Ishikawa (cell line): ENCODE measurements at regions not wholly inside any gene's neighbourhood (a gene's known extent, or its start where the extent isn't known, plus 50 kb on each side); places are given as distances from the start of the nearest gene placed in this dataset.

ENCODE experiments used
- CEBPB ChIP-seq: IDR thresholded peaks from 2 replicates; pipeline ENCODE4 v1.6.1; 2012
- CREB1 ChIP-seq: IDR thresholded peaks from 2 replicates; pipeline ENCODE4 v1.6.1; 2012; ENCODE audit warnings: low read depth
- EGR1 ChIP-seq: IDR thresholded peaks from 2 replicates; pipeline ENCODE4 v1.6.1; 2012
- EP300 ChIP-seq: IDR thresholded peaks from 2 replicates; pipeline ENCODE4 v1.6.1; 2012; ENCODE audit warnings: borderline replicate concordance
- FOXM1 ChIP-seq: IDR thresholded peaks from 2 replicates; pipeline ENCODE4 v1.6.1; 2012; ENCODE audit warnings: low read depth, borderline replicate concordance
- MAX ChIP-seq: IDR thresholded peaks from 2 replicates; pipeline ENCODE4 v1.6.1; 2012
- NFIC ChIP-seq: IDR thresholded peaks from 2 replicates; pipeline ENCODE4 v1.6.1; 2012
- RAD21 ChIP-seq: IDR thresholded peaks from 2 replicates; pipeline ENCODE4 v1.6.1; 2012; ENCODE audit warnings: low read depth
- REST ChIP-seq: IDR thresholded peaks from 2 replicates; pipeline ENCODE4 v1.6.1; 2012; ENCODE audit warnings: low read depth, mild to moderate bottlenecking
- TAF1 ChIP-seq: IDR thresholded peaks from 2 replicates; pipeline ENCODE4 v1.6.1; 2012; ENCODE audit warnings: low read depth, mild to moderate bottlenecking
- TCF12 ChIP-seq: IDR thresholded peaks from 2 replicates; pipeline ENCODE4 v1.6.1; 2012; ENCODE audit warnings: low read depth
- TEAD4 ChIP-seq: IDR thresholded peaks from 2 replicates; pipeline ENCODE4 v1.6.1; 2012
- YY1 ChIP-seq: IDR thresholded peaks from 2 replicates; pipeline ENCODE4 v1.6.1; 2012; ENCODE audit warnings: low read depth
- ZBTB7A ChIP-seq: IDR thresholded peaks from 2 replicates; pipeline ENCODE4 v1.6.1; 2012; ENCODE audit warnings: low read depth
- TF ChIP-seq, protein P1 (sequence below): IDR thresholded peaks from 2 replicates; pipeline ENCODE4 v1.6.1; 2012

- TF ChIP-seq TEAD4, result no peak
- TF ChIP-seq CEBPB, result no peak
- TF ChIP-seq EP300, result no peak
- TF ChIP-seq MAX, result no peak
- no peak for TF ChIP-seq NFIC
- TF ChIP-seq, protein P1, sequence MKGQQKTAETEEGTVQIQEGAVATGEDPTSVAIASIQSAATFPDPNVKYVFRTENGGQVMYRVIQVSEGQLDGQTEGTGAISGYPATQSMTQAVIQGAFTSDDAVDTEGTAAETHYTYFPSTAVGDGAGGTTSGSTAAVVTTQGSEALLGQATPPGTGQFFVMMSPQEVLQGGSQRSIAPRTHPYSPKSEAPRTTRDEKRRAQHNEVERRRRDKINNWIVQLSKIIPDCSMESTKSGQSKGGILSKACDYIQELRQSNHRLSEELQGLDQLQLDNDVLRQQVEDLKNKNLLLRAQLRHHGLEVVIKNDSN, result no peak
- no peak for TF ChIP-seq YY1
- TF ChIP-seq REST, result no peak
- TF ChIP-seq CREB1, result no peak
- no peak for TF ChIP-seq TCF12
- TF ChIP-seq TAF1, result no peak
- no peak for TF ChIP-seq RAD21
- TF ChIP-seq ZBTB7A, result no peak
- no peak for TF ChIP-seq EGR1
- TF ChIP-seq FOXM1, result no peak
Measured at GRCh38 chr9:105127863-105128220, 116.6 kb upstream of the SLC44A1 start.

- TF ChIP-seq RAD21, result no peak
- TF ChIP-seq REST, result no peak
- TF ChIP-seq MAX, result no peak
- no peak for TF ChIP-seq FOXM1
- TF ChIP-seq YY1, result no peak
- TF ChIP-seq, protein P1, result no peak
- no peak for TF ChIP-seq TCF12
- no peak for TF ChIP-seq EP300
- TF ChIP-seq TAF1, result no peak
- TF ChIP-seq CREB1, result no peak
- TF ChIP-seq NFIC, result no peak
- TF ChIP-seq CEBPB, result no peak
- no peak for TF ChIP-seq EGR1
Measured at GRCh38 chr9:105128908-105129600, 115.4 kb upstream of the SLC44A1 start.

DNA sequence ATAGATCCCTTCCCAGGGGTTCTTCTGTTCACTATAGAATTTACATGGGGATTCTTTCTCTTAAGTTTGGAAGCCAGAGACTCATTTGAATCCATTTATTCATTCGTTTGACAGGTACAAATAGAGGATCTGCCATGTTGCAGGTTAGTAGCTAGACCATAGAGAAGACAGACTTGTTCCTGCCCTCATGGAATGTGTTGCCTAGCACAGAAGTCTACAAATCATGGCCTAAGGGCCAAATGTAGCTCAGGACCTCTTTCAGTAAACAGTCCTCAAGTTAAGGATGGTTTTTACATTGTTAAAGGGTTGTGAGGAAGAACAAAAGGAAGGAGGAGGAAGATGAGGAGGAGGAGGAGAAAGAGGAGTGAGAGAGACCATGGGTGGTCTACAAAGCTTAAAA lies 114.7 kb upstream of the SLC44A1 start:
- no peak for TF ChIP-seq CREB1
- TF ChIP-seq NFIC, result no peak
- TF ChIP-seq TAF1, result no peak
- TF ChIP-seq EP300, result no peak
- TF ChIP-seq CEBPB, result no peak
- no peak for TF ChIP-seq TCF12
- no peak for TF ChIP-seq REST
- no peak for TF ChIP-seq TEAD4
- TF ChIP-seq ZBTB7A, result no peak
- TF ChIP-seq FOXM1, result no peak
- TF ChIP-seq, protein P1, result no peak
- no peak for TF ChIP-seq MAX
- no peak for TF ChIP-seq YY1

DNA sequence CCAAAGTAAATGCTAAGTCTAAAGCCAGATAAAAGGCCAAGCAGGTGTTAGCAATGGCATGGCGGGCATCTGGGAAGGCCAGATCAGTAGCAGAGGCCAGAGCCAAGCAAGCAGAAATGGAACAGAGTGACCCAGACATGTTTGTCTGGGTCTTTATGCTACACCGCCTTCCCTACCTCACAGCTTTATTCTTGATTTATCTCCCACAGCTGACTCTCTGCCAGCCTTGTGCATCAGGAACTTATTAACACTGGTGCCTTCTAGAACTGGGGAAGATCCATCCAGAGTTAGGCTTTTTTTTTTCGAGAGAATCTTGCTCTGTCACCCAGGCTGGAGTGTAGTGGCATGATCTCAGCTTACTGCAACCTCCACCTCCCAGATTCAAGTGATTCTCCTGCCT lies 112.5 kb upstream of the SLC44A1 start:
- TF ChIP-seq TCF12, result no peak
- TF ChIP-seq EGR1, result no peak
- TF ChIP-seq MAX, result no peak
- no peak for TF ChIP-seq TAF1
- no peak for TF ChIP-seq ZBTB7A
- TF ChIP-seq YY1, result no peak
- no peak for TF ChIP-seq CEBPB
- TF ChIP-seq NFIC, result no peak
- no peak for TF ChIP-seq CREB1
- no peak for TF ChIP-seq EP300
